Ovary (tissue), 7 donors: ENCODE measurements at regions not wholly inside any gene's neighbourhood (a gene's known extent, or its start where the extent isn't known, plus 50 kb on each side); places are given as distances from the start of the nearest gene placed in this dataset.

Experiments
- DNase-seq, 5 donors: peaks; one replicate each; pipeline ENCODE4 v3.0.0-alpha.2; 2019 to 2020
- H3K27ac ChIP-seq, 2 donors: fragments of 200-600 bp; one replicate each; pipeline versions ENCODE4 v1.5.1 to v1.8.0; 2019 to 2022
- H3K27me3 ChIP-seq: fragments of 200-600 bp; one replicate; pipeline ENCODE4 v1.8.0; 2022
- H3K36me3 ChIP-seq: fragments of 200-600 bp; sonication (generic); one replicate; pipeline ENCODE4 v1.5.1; 2019
- H3K4me1 ChIP-seq: one replicate; pipeline ENCODE4 v1.8.1; 2013; ENCODE audit warnings: mild to moderate bottlenecking, moderate library complexity; ENCODE audit not compliant: insufficient read depth
- H3K4me3 ChIP-seq: fragments of 200-600 bp; sonication (generic); one replicate; pipeline ENCODE4 v1.5.1; 2017
- H3K9me3 ChIP-seq, 2 donors: fragments of 200-600 bp in 1 of 2; sonication (generic) in 1 of 2; one replicate each; pipeline versions ENCODE4 v1.5.1 to v1.8.1; 2013 to 2019; ENCODE audit warnings: mild to moderate bottlenecking in 1 of 2, moderate library complexity in 1 of 2
- EP300 ChIP-seq: sonication (generic); formaldehyde crosslinking; IDR thresholded peaks from one replicate; pipeline ENCODE4 v1.6.1; 2017; ENCODE audit warnings: antibody characterized with exemption
- POLR2A ChIP-seq: fragments of 450-650 bp; IDR thresholded peaks from one replicate; pipeline ENCODE4 v1.6.1; 2017; ENCODE audit warnings: antibody characterized with exemption, mild to moderate bottlenecking, moderate library complexity
- WGBS, 3 donors: extraction: QIAGEN DNeasy Blood & Tissue Kit in 1 of 3; methylation state at CpG; one replicate each; pipeline versions ENCODE4 v1.1.5 to v1.1.7; 2013 to 2017; 5-methylcytosine and 5-hydroxymethylcytosine counted together
- intact Hi-C, 4 donors: fragments of 100-400 bp; cut with DNase I; formaldehyde crosslinking; loops; one replicate each; pipeline versions ENCODE4 v1.11.0 to v1.15.1; 2022 to 2023
- TF ChIP-seq, protein P1 (sequence below), 3 donors: fragments of 450-650 bp in 2 of 3; fragments of 200-600 bp in 1 of 3; IDR thresholded peaks; one replicate each; pipeline versions ENCODE4 v1.5.1 to v1.8.0; 2016 to 2022; ENCODE audit warnings: antibody characterized with exemption in 3 of 3, mild to moderate bottlenecking in 1 of 3
- donor health status: DM: no; HTN: no; CAD: no; lungs with moderate emphysema.
- donor health status: DM: no; HTN: no; CAD: no.
- donor health status: Bipolar disorder and iron deficiency.
- donor health status: DM: no; HTN: no; CAD: no.
- donor health status: DM: yes; HTN: yes; CAD: no.

DNA sequence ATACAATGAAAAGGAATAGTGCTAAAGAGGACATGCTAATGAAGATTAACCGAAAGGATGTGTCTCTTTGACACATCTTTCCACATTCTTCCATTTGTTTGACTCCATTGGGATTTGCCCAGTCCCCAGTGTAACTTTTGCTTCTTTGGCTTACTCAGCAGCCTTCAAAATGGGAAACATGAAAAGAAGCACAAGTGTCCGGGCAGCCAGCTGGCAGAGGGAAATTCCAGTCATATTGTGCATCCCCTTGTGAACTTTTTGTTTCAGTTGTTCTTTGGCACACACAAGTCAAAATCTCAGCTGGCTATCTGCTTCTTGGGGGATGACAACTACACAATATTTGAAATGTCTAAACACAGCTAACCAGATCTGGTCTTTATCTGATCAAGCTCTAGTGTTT, 157.4 kb downstream of the OGFRL1 start:
- no peak for DNase-seq
- WGBS, 3 donors = 70 to 79% (median 75%) methylated on average over 2 of the region's 2 CpGs

DNA sequence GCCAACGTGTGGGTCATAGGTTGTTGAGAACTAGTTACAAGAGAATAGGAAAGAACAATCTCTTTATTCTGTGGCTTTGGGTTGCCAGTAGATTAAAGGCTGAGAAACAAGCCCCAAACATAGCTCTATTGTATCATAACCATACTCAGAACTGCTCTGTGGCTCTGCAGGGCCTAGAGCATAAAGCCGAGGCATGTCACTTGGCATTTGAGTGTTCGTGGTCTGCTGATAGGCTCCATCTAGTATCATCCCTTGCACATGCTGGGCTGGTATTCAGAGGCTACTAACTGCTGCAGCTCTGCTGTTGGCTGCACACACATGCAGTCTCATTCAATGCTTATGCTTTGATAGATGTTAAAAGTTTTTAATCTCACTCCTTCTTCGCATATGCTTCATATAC, 157.9 kb downstream of the OGFRL1 start:
- Histone ChIP-seq H3K27ac (no peak overlapping the region), H3K36me3 (no peaks in the 10 kb centered on the region), H3K4me3 (no peak overlapping the region), H3K27me3 (no peaks in the 10 kb centered on the region), H3K9me3 (no peaks in the 10 kb centered on the region), H3K4me1 (no peaks in the 10 kb centered on the region)
- 76 to 85% (median 79%) methylated on average over 4 of the region's 4 CpGs for WGBS, 3 donors
- intact Hi-C loops = no loop called here
- no peak for DNase-seq
- TF ChIP-seq POLR2A (no peak), EP300 (no peak)
- TF ChIP-seq, protein P1, sequence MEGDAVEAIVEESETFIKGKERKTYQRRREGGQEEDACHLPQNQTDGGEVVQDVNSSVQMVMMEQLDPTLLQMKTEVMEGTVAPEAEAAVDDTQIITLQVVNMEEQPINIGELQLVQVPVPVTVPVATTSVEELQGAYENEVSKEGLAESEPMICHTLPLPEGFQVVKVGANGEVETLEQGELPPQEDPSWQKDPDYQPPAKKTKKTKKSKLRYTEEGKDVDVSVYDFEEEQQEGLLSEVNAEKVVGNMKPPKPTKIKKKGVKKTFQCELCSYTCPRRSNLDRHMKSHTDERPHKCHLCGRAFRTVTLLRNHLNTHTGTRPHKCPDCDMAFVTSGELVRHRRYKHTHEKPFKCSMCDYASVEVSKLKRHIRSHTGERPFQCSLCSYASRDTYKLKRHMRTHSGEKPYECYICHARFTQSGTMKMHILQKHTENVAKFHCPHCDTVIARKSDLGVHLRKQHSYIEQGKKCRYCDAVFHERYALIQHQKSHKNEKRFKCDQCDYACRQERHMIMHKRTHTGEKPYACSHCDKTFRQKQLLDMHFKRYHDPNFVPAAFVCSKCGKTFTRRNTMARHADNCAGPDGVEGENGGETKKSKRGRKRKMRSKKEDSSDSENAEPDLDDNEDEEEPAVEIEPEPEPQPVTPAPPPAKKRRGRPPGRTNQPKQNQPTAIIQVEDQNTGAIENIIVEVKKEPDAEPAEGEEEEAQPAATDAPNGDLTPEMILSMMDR (IDR thresholded peaks at IDR 0.05) = no peak

More for the DNA sequence above, 157.4 kb downstream of the OGFRL1 start:
- H3K4me3 ChIP-seq = no peak overlapping the region
- H3K36me3 ChIP-seq = no peaks in the 10 kb centered on the region
- TF ChIP-seq EP300 = no peak
- TF ChIP-seq, protein P1 (IDR thresholded peaks at IDR 0.05) = no peak
- no peak for TF ChIP-seq POLR2A
- intact Hi-C loops = no loop called here
- no peaks in the 10 kb centered on the region for H3K9me3 ChIP-seq
- H3K27me3 ChIP-seq = no peaks in the 10 kb centered on the region
- H3K27ac ChIP-seq = no peak overlapping the region
- no peaks in the 10 kb centered on the region for H3K4me1 ChIP-seq

DNA sequence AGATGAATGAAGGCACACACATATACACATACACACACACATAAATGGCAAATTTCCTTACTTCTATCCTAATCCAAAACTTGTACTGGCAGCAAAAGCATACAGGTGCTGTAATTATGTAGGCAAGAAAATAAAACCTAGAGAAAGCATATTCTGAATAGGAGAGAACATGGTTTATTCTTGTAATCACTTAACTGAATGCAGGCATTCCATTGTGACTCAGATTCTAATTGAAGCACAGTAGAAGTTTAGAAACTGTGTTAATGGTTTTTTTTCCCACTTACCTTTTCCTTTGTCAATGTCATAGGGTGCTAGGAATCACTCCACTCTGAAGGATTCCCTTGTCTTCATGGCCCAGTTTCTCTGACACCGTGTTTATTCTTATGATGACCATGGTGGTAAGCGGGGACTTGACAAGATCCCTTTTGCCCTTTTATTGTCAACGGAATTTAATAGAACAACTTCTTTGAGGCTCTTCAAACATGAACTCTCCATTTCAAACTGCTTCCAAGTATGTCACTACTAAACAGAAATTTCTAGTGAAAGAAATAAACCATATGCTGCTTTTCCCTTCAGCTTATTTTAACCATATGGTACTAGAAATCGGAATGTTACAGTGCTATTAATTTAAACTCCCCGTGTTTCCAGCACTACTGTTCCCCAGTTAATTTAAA, 164.2 kb downstream of the OGFRL1 start:
- TF ChIP-seq, protein P1 (IDR thresholded peaks at IDR 0.05) = no peak
- TF ChIP-seq EP300 = no peak
- TF ChIP-seq POLR2A = no peak

DNA sequence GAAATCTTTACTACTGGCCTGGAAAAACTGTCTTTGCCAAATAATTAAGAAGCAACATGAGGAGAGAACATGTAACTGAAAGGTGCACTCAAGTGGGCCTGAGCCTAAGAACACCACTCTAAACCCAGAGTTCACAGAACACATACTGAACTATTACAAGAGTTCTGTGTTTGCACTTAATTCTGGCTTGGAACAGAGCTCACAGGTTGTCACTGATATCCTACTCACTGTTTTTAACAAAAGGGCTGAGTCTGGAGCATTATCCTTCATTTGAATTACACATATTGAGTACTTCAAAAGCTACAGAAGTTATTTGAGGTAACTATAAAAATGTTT, 164.7 kb downstream of the OGFRL1 start:
- Histone ChIP-seq H3K27me3 (no peaks in the 10 kb centered on the region), H3K27ac (no peak overlapping the region), H3K4me3 (no peak overlapping the region), H3K9me3 (no peaks in the 10 kb centered on the region), H3K36me3 (no peaks in the 10 kb centered on the region), H3K4me1 (no peaks in the 10 kb centered on the region)
- intact Hi-C loops = no loop called here
- TF ChIP-seq EP300 (no peak), POLR2A (no peak)
- TF ChIP-seq, protein P1 (IDR thresholded peaks at IDR 0.05) = no peak
- no peak for DNase-seq

More for the DNA sequence above, 164.2 kb downstream of the OGFRL1 start:
- no peak for DNase-seq
- Histone ChIP-seq H3K9me3 (no peaks in the 10 kb centered on the region), H3K27ac (no peak overlapping the region), H3K27me3 (no peaks in the 10 kb centered on the region), H3K4me1 (no peaks in the 10 kb centered on the region), H3K4me3 (no peak overlapping the region), H3K36me3 (no peaks in the 10 kb centered on the region)
- 62 to 80% (median 65%) methylated on average over 5 of the region's 5 CpGs for WGBS, 3 donors
- intact Hi-C loops = no loop called here
